A172 (cell line): ENCODE measurements at regions not wholly inside any gene's neighbourhood (a gene's known extent, or its start where the extent isn't known, plus 50 kb on each side); places are given as distances from the start of the nearest gene placed in this dataset.

Source experiments
- DNase-seq: peaks from one replicate; pipeline ENCODE4 v3.0.0-alpha.2; 2015; ENCODE audit warnings: low spot score

DNA sequence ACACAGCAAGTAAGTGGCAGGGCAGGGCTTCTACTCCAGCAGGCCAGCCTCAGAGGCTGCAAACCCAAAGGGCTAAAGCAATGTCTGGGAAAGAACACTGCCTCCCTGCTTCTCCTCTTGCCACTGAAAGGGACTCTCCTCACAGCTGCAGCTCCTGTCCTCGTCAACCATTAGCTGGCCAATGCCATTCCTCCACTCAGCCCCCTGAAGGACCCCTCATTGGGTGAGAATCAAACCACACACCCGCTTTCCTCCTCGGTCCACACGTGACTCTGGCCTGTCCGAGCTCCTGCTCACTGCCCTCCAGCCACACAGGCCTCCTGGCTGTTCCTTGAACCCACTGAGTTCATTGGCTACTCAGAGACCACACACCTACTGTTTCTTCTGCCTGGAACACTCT lies 253.7 kb upstream of the TLE3 start:
- no peak for DNase-seq

- DNase-seq: no peak
Measured at GRCh38 chr15:70348581-70349344, 251.0 kb upstream of the TLE3 start.

GRCh38 chr15:70348226-70348543 lies 250.5 kb upstream of the TLE3 start:
- no peak for DNase-seq

GRCh38 chr15:70347321-70348225 lies 249.9 kb upstream of the TLE3 start:
- no peak for DNase-seq

GRCh38 chr15:70345251-70346019 lies 247.7 kb upstream of the TLE3 start:
- no peak for DNase-seq

GRCh38 chr15:70344666-70345065 lies 246.9 kb upstream of the TLE3 start:
- no peak for DNase-seq

DNA sequence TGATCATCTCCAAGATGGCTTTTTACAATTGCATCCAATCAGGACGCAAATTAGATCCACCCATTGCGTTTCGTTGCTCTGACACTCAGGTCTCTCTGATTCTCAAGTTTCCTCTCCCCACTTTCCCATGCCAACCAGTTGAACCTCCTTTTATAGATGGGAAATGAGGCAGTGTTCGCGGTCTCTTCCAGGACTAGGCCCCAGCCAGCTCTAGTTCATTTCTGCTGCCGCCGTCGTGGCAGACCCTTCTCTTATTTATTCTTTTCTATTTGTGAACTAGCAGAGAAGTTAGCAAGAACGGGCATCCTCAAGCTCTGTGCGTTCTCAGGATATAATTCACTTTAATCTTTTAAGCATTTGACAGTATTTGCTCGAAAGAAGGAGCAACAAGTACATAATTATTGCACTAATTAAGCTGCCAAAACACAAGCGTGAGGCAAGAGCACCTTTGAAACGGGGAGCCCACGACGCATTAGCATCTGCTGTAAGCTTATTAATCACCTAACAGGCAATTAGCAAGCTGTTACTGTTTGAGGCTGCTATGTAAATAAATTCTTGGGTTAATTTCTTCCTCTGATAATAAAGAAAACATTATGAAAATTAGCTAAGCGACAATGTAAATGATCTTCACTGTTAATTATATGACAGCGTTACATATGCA lies 246.4 kb upstream of the TLE3 start:
- no peak for DNase-seq

DNA sequence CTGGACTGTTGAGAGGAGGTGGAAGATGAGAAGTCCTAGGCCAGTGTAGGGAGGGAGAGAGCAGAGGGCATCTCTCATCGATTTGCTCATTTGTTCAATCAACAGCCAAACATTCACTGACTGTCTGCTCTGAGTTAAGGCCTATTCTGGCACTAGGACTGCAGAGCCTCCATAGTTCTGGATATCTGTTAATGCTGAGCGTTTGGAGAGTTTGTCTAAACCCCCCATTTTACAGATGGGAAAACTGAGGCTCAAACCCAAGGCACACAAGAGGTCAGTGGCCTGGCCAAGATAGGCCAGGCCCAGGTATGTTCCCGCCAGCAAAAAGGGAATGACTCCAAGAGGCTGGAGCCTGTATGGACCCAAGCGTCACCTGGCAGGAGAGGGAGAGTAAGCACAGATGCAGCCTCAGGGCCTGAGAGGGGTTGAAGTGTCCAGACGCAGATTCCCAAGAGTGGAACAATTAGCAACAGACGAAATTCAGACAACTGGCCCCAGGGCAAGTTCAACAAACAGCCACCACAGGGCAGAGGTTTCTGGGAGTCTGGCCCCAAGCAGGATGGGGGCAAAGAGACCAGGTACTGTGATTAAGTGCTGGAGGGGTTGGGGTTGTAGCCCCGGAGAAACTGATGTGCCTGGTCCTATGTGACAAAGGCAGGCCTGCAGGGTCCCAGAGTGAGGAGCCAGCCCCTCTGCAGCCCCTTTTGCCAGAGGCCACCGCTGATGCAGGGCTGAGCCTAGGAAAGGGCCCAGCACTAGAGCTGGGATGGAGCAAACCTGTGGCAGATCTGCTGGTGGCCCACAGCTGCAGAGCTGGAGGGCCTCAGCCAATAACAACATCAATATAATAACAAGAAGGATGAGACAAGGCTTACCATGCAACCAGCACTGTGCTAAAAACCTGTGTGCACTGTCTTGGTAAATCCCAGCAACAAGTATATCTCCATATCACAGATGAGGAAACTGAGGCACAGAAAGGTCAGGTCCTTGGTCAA lies 245.1 kb upstream of the TLE3 start:
- DNase-seq: no peak

DNA sequence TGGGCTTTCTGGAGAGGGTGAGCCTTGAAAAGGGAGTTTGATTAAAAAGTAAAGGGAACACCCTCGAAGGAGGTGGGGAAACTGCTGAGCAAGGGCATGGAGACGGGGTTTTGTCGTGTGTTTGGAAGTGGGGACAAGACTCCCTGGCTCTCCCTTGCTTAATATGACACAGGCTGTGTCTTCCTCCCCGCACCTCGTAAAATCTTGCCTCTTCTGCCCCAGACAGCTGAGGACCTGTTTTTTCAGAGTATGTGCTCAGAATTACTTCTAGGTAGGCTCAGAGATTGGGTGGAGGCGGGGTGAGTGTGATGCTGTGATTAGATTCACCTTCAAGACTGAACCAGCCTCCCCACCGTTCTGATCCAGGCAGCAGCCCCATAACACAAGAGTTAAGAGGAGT lies 244.4 kb upstream of the TLE3 start:
- no peak for DNase-seq

DNA sequence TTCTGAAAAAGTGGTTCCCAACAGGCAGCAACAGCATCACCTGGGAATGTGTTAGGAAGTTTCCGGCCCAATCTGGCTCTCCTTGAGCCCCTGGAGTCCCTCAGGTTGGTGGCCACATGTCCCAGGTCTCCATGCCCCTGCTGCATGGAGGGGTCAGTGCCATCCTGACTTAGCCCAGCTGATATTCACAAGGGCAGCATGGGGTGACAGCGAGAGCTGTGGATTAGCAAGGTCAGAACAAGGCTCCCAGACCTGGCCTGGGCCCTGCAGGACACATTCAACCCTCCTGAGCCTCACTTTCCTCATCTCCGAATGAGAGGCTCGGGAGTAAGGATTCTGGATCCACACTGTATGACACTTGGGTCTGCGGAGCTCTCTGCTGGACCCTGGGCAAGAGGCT lies 243.8 kb upstream of the TLE3 start:
- no peak for DNase-seq

- no peak for DNase-seq
Measured at GRCh38 chr15:70340494-70340870, 242.8 kb upstream of the TLE3 start.

DNA sequence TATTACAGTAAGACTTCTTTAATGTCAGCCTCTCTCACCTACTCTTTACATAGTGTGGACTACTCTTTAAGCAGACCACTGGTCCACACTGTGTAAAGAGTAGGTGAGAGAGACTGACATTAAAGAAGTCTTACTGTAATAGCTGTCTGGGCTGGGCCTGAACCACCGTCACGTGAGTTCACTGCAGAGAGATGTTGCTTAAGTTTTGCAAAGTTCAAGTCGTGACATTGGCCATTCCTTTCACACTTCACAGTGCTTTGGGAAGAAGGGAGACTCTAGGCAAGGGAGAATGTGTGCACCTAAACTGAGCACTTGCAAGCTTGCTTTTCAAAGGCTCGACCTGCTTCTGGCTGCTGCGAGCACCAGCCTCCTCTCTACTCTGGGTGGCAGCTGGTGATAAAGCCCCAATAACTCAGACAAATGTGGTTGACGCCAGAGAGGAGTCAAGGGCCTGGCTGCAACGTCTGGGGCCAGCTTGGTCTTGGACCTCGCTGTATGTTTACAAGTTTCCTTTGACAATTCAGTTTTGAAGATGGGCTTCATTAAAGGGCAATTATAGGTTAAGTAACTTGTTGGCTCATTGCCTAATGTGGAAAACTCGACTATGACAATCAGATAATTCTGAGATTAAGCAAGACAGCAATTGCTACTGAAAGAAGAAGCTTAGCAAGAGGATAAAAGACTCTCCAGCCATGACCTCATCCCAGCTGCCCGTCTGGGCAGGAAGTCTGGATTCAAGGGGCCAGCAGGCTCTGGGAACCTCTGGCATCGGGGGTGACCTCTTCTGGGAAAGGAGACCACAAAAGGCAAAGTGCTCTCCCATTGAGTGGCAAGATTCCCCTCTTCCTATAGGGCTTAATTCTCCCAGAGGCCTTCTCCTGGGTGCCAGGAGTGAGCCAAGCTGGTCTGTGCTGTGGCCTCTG lies 242.1 kb upstream of the TLE3 start:
- no peak for DNase-seq

DNA sequence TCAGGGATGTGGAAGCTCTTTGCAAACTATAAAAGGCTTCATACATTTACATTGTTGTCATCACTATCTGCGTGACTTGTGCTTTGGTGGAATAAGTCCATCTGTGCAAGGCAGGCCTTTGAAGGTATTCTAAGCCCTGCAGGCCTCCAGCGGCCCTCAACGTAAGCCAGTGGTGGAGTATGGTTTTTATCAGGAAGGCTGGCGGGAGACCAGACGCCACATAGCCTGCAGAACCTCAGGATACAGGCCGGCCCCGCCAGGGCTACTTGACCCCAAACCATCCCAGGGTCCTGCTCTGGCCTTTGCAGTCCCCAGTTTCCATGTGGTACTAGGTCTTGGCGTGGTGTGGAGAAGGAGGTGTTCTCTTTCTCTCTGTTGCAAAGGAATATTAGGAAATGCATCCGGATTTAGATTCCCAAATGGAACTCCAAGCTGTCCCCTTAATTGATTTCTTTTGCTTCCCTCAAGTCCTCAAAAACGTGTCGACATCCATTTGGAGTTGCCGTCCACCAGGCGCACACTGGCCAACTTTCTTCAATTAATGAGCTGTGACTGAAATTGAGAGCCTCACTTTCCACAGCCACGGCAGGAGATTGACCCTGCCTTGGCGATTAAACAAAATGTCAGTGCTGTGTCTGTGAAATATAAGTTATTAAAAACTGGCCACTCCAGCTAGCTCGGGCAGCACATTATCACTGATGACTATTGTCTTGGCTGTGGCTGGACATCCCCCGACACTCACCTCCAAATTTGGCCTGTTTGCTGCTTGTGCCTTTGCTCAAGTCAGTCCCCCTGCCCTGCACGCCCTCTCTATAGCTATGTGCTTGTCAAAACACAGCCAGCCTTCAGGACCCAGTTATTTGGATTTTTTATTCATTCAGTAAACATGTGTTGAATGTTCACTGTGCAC lies 239.8 kb upstream of the TLE3 start:
- DNase-seq: no peak

DNA sequence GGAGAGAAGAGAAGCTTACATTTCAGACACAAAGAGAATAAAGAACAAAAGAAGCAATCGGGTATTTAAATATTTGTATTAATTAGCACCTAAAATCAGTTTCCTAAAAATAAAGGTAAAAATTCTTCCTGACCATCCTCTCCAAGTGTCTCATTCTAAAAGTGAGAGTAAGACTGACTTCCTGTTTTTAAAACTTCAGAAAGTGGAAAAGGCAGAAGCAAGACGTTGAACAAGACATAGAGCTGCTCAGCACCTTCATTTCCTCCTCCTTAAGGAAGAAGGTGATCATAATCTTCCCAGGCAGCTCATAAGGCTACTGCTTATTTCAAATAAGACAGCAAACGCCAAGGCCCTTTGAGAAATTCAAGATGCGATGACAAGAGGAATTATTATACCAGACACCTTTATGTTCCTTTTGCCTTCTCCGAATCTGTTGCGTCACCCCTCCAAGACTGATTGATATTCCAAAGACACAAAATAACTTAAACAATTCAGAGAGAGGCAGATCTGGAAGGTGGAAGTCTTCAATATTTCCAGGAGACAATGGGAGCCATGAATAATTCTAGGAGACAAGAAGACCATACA lies 238.8 kb upstream of the TLE3 start:
- no peak for DNase-seq

GRCh38 chr15:70334286-70334685 lies 236.6 kb upstream of the TLE3 start:
- no peak for DNase-seq

DNA sequence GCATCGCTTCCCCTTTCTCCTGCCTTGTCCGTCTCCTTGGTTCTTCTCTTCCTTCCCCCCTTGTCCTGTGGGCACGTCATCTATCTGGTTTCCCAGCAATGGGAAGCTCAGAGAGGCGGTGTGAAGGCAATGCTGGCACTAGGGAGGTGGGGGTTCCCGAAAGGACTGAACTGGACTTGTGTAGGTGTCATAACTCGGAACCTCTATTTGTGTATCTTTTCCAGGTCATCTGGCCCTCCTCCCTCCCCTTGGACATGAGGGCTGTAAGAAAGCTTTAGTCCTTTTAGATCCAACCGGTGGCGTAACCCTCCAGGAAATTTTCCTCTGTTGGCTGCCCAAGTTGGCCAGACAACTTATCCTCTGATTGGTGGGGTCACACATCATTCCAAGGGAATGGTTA lies 231.5 kb upstream of the TLE3 start:
- no peak for DNase-seq

- DNase-seq: no peak
Measured at GRCh38 chr15:70328679-70329115, 231.0 kb upstream of the TLE3 start.
